Activated CD8-positive, alpha-beta T cell treated with anti-CD3 and anti-CD28 coated beads for 36 hours (primary cell): ENCODE measurements at regions not wholly inside any gene's neighbourhood (a gene's known extent, or its start where the extent isn't known, plus 50 kb on each side); places are given as distances from the start of the nearest gene placed in this dataset.

Source experiments
- ATAC-seq: fragments of 200-7000 bp; cut with Tn5 transposase; one replicate; pipeline ENCODE4 v1.10.0; 2021; ENCODE audit warnings: mild to moderate bottlenecking, moderate library complexity
- CTCF ChIA-PET: fragments of 350-600 bp; sonication (Branson Sonifier 250); formaldehyde crosslinking; loops from one replicate; lab custom pipeline; 2021; ENCODE audit warnings: antibody characterized with exemption; lab: Charles Lee
- POLR2A ChIA-PET: fragments of 350-600 bp; sonication (Branson Sonifier 250); formaldehyde crosslinking; loops from one replicate; lab custom pipeline; 2021; ENCODE audit warnings: antibody characterized with exemption; lab: Charles Lee
- DNase-seq: peaks from one replicate; pipeline ENCODE4 v3.0.0-alpha.2; 2020
- H3K27ac Mint-ChIP-seq: one replicate; pipeline ENCODE4 v1.8.0; 2021; ENCODE audit warnings: mild to moderate bottlenecking, mixed read lengths
- H3K27me3 Mint-ChIP-seq: one replicate; pipeline ENCODE4 v1.8.0; 2021; ENCODE audit warnings: mixed read lengths
- H3K36me3 Mint-ChIP-seq: one replicate; pipeline ENCODE4 v1.8.0; 2021; ENCODE audit warnings: low read depth, mixed read lengths
- H3K4me1 Mint-ChIP-seq: one replicate; pipeline ENCODE4 v1.8.0; 2021; ENCODE audit warnings: low read depth, mixed read lengths
- H3K4me3 Mint-ChIP-seq: one replicate; pipeline ENCODE4 v1.8.0; 2021; ENCODE audit warnings: mild to moderate bottlenecking, moderate library complexity, mixed read lengths
- H3K9me3 Mint-ChIP-seq: one replicate; pipeline ENCODE4 v1.8.0; 2021; ENCODE audit warnings: mixed read lengths
- intact Hi-C: fragments of 100-400 bp; cut with micrococcal nuclease; formaldehyde crosslinking; loops from one replicate; pipeline ENCODE4 v1.10.0; 2022
- TF ChIP-seq, protein P1 (sequence below): fragments of 200-600 bp; IDR thresholded peaks from one replicate; pipeline ENCODE4 v1.8.0; 2022; ENCODE audit warnings: antibody characterized with exemption, mild to moderate bottlenecking

DNA sequence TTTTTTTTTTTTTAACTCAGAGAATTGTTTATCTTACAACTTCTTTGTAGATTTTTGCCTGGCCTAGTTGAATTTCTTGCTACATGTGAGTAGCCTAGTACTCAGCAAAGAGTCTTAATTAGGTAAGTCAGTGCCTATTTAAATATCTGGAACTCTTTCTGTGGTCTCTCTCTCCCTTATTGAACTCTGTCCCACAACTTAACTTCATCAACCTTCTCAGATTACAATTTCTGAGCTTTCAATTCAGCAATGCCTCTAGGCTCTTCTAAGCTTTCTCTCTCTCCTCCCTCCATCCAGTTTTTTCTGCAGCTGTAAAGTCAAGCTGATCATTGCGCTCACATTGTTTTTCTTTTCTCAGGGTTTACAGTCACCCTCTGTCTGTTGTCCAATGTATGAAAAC lies 517.6 kb upstream of the ROBO1 start:
- CTCF ChIA-PET, result no interaction called here

DNA sequence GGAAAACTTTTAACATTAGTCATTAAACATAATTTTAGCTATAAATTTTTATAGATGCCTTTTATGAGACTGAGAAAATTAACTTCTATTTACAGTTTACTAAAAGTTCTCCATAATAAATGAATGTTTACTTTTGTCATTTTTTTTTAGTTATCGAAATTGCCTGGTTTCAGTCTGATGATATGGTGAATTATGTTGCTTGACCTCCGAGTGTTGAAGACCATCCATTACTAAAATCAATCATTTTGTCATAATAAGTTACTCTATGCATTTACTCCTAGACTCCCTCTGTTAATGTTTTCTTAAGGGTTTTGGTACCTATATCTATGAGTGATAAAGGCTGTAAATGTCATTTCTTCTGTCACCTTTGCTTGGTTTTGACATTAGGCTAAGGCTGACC lies 516.0 kb upstream of the ROBO1 start:
- ChIA-PET CTCF (no interaction called here), POLR2A (no interaction called here)
- no peak overlapping the region for H3K27ac Mint-ChIP-seq
- no peaks in the 10 kb centered on the region for H3K36me3 Mint-ChIP-seq
- TF ChIP-seq, protein P1, sequence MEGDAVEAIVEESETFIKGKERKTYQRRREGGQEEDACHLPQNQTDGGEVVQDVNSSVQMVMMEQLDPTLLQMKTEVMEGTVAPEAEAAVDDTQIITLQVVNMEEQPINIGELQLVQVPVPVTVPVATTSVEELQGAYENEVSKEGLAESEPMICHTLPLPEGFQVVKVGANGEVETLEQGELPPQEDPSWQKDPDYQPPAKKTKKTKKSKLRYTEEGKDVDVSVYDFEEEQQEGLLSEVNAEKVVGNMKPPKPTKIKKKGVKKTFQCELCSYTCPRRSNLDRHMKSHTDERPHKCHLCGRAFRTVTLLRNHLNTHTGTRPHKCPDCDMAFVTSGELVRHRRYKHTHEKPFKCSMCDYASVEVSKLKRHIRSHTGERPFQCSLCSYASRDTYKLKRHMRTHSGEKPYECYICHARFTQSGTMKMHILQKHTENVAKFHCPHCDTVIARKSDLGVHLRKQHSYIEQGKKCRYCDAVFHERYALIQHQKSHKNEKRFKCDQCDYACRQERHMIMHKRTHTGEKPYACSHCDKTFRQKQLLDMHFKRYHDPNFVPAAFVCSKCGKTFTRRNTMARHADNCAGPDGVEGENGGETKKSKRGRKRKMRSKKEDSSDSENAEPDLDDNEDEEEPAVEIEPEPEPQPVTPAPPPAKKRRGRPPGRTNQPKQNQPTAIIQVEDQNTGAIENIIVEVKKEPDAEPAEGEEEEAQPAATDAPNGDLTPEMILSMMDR, result no peak
- intact Hi-C loops, result no loop called here
- no peaks in the 10 kb centered on the region for H3K27me3 Mint-ChIP-seq
- H3K4me3 Mint-ChIP-seq, result no peak overlapping the region
- ATAC-seq (no peak), DNase-seq (no peak)
- H3K9me3 Mint-ChIP-seq, result peaks cover 14% of the 10 kb centered on the region
- no peaks in the 10 kb centered on the region for H3K4me1 Mint-ChIP-seq

More for the DNA sequence above, 517.6 kb upstream of the ROBO1 start:
- H3K27ac Mint-ChIP-seq, result no peak overlapping the region
- no peaks in the 10 kb centered on the region for H3K4me1 Mint-ChIP-seq
- no peak overlapping the region for H3K4me3 Mint-ChIP-seq
- H3K36me3 Mint-ChIP-seq, result no peaks in the 10 kb centered on the region
- TF ChIP-seq, protein P1, result no peak
- POLR2A ChIA-PET, result no interaction called here
- no peaks in the 10 kb centered on the region for H3K27me3 Mint-ChIP-seq
- peaks cover 6% of the 10 kb centered on the region for H3K9me3 Mint-ChIP-seq
- no peak for ATAC-seq
- no peak for DNase-seq
- intact Hi-C loops, result no loop called here

DNA sequence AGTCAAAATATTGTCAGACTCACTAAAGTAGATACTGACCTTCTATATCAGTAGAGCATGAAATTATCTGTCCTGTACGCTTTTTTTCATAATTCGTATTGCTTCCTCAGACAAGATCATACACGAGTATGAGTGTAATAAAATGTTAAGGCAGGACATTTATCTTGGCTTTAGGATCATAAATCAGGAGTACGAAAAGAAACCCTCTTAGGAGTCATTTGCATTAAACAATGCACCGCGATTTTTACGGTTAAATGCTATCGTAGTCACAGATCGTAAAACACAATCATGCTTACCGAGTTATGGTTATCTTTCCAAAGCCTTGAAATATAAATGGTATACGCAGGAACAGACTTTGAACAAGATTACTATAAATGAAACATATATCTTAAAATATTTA lies 510.3 kb upstream of the ROBO1 start:
- ChIA-PET CTCF (no interaction called here), POLR2A (no interaction called here)
- Mint-ChIP-seq H3K4me1 (no peaks in the 10 kb centered on the region), H3K27me3 (no peaks in the 10 kb centered on the region), H3K9me3 (peaks cover 19% of the 10 kb centered on the region), H3K27ac (no peak overlapping the region), H3K36me3 (no peaks in the 10 kb centered on the region), H3K4me3 (no peak overlapping the region)
- intact Hi-C loops, result no loop called here
- TF ChIP-seq, protein P1, result no peak
- ATAC-seq (no peak), DNase-seq (no peak)

DNA sequence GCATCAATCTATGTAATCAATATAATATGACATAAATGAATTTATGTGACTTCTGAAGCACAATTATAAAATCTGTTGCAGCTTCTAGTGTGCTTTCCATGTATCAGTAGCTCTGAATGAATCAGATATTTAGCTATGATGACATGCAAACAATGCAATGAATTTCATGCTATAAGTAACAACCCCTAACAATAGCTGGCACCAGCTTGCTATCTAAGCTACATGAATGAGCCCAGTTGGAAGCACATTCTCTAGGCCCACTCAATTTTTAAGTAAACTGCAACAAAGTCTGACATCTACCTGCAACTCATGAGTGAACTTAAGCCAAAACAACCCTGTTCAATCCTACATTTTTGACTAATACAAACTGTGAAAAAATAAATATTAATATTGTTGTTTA lies 507.3 kb upstream of the ROBO1 start:
- Mint-ChIP-seq H3K27ac (no peak overlapping the region), H3K9me3 (peaks cover 16% of the 10 kb centered on the region)
- POLR2A ChIA-PET, result no interaction called here

DNA sequence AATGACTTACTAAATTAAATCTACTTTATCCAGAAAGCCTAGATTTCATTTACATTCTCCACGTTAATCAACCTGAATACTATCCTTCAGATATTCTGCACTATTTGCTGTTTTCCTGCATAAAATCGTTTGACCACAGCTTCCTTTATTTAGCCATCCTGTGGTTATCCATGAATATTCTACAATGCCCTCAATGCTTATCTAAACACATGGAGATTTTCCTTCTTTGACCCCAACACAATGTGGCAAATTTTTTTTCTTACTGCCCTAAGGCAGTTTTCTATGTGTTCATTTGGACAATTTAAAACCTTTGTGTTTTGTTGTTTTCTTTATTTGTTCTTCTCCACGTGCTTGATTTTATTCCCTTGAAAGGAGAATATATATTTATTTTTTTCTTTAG lies 495.5 kb upstream of the ROBO1 start:
- TF ChIP-seq, protein P1, result no peak
- Mint-ChIP-seq H3K4me3 (no peak overlapping the region), H3K27me3 (no peaks in the 10 kb centered on the region), H3K36me3 (no peaks in the 10 kb centered on the region), H3K27ac (no peak overlapping the region), H3K4me1 (no peaks in the 10 kb centered on the region), H3K9me3 (peaks cover 6% of the 10 kb centered on the region)
- intact Hi-C loops, result no loop called here
- CTCF ChIA-PET, result no interaction called here
- no peak for DNase-seq
- POLR2A ChIA-PET, result no interaction called here
- ATAC-seq, result no peak

More for the DNA sequence above, 507.3 kb upstream of the ROBO1 start:
- TF ChIP-seq, protein P1, result no peak
- DNase-seq, result no peak
- no peaks in the 10 kb centered on the region for H3K36me3 Mint-ChIP-seq
- H3K27me3 Mint-ChIP-seq, result no peaks in the 10 kb centered on the region
- no peak overlapping the region for H3K4me3 Mint-ChIP-seq
- CTCF ChIA-PET, result no interaction called here
- H3K4me1 Mint-ChIP-seq, result no peaks in the 10 kb centered on the region
- intact Hi-C loops, result no loop called here
- ATAC-seq, result no peak
